GM12891 (cell line): ENCODE measurements at regions not wholly inside any gene's neighbourhood (a gene's known extent, or its start where the extent isn't known, plus 50 kb on each side); places are given as distances from the start of the nearest gene placed in this dataset.

Experiments
- POLR2A ChIP-seq: IDR thresholded peaks from 2 replicates; pipeline ENCODE4 v1.6.1; 2011; ENCODE audit warnings: low read depth, low read length, control low read depth
- POLR2AphosphoS5 ChIP-seq: IDR thresholded peaks from 2 replicates; pipeline ENCODE4 v1.6.1; 2011; ENCODE audit warnings: low read depth, low read length, control low read depth
- TAF1 ChIP-seq: IDR thresholded peaks from 2 replicates; pipeline ENCODE4 v1.6.1; 2011; ENCODE audit warnings: low read depth, low read length, control low read depth

GRCh38 chr2:4780679-4781078, 911.5 kb upstream of the SOX11 start:
- no peak for TF ChIP-seq POLR2AphosphoS5
- TF ChIP-seq POLR2A = no peak
- no peak for TF ChIP-seq TAF1
